Ishikawa (cell line): ENCODE measurements at regions not wholly inside any gene's neighbourhood (a gene's known extent, or its start where the extent isn't known, plus 50 kb on each side); places are given as distances from the start of the nearest gene placed in this dataset.

ENCODE experiments used
- CEBPB ChIP-seq: IDR thresholded peaks from 2 replicates; pipeline ENCODE4 v1.6.1; 2012
- CREB1 ChIP-seq: IDR thresholded peaks from 2 replicates; pipeline ENCODE4 v1.6.1; 2012; ENCODE audit warnings: low read depth
- EGR1 ChIP-seq: IDR thresholded peaks from 2 replicates; pipeline ENCODE4 v1.6.1; 2012
- EP300 ChIP-seq: IDR thresholded peaks from 2 replicates; pipeline ENCODE4 v1.6.1; 2012; ENCODE audit warnings: borderline replicate concordance
- FOXM1 ChIP-seq: IDR thresholded peaks from 2 replicates; pipeline ENCODE4 v1.6.1; 2012; ENCODE audit warnings: low read depth, borderline replicate concordance
- NFIC ChIP-seq: IDR thresholded peaks from 2 replicates; pipeline ENCODE4 v1.6.1; 2012
- RAD21 ChIP-seq: IDR thresholded peaks from 2 replicates; pipeline ENCODE4 v1.6.1; 2012; ENCODE audit warnings: low read depth
- TAF1 ChIP-seq: IDR thresholded peaks from 2 replicates; pipeline ENCODE4 v1.6.1; 2012; ENCODE audit warnings: low read depth, mild to moderate bottlenecking
- TCF12 ChIP-seq: IDR thresholded peaks from 2 replicates; pipeline ENCODE4 v1.6.1; 2012; ENCODE audit warnings: low read depth
- TEAD4 ChIP-seq: IDR thresholded peaks from 2 replicates; pipeline ENCODE4 v1.6.1; 2012
- YY1 ChIP-seq: IDR thresholded peaks from 2 replicates; pipeline ENCODE4 v1.6.1; 2012; ENCODE audit warnings: low read depth
- ZBTB7A ChIP-seq: IDR thresholded peaks from 2 replicates; pipeline ENCODE4 v1.6.1; 2012; ENCODE audit warnings: low read depth
- TF ChIP-seq, protein P1 (sequence below): IDR thresholded peaks from 2 replicates; pipeline ENCODE4 v1.6.1; 2012
- TF ChIP-seq, protein P2 (sequence below): IDR thresholded peaks from 2 replicates; pipeline ENCODE4 v1.6.1; 2012
- TF ChIP-seq, protein P3 (sequence below): IDR thresholded peaks from 2 replicates; pipeline ENCODE4 v1.6.1; 2012; ENCODE audit warnings: low read depth, mild to moderate bottlenecking

DNA sequence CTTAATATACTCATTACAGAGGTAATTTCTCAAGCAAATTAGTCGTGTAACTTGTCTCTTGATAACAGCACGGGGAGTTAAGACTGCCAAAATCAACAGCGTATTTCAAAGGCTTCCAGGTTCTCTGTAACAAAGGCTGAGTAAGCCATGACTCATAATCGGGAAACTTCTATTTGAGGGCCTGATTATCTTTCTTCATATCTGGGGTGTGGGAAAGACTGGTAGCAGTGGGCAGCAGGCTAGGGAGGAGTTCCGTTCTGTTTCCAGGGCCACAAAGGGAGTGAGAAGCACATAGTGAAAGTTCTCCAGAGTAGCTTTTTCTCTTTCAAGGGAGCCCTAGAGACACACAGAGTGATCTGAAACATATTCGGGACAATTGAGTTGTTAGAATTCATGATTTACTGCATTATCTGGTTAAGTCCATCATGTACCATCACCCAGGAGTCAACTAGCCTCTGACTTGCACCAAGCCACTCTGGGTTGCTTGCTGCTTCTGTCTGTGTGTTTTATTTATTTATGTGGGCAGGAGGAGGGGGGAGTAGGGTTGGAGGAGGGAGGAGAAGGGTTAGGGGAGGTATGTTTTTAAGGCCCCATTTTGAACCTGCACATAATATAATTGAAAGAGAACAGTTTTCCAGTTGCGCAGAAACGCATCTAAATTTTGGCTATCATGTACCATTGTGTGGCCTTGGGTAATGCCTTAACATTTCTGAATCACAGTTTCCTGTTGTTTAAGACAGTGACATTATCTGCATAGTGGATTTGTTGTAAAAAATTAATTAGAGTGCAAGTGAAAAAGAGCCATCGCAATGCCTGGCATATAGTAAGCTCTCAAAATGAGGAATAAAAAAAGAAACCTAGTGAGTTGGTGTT, 80.5 kb upstream of the ITPRID2 start:
- TF ChIP-seq NFIC: peak; percentile 84
- peak; percentile 75; the same call in 1 of the 2 replicates for TF ChIP-seq EP300
- 0 out of 2 replicates have a peak, but pooled peaks have one; percentile 18 for TF ChIP-seq TEAD4
- TF ChIP-seq, protein P1, sequence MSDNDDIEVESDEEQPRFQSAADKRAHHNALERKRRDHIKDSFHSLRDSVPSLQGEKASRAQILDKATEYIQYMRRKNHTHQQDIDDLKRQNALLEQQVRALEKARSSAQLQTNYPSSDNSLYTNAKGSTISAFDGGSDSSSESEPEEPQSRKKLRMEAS: no peak
- peak; percentile 70 for TF ChIP-seq TCF12
- peak; percentile 21; the same call in 1 of the 2 replicates for TF ChIP-seq CEBPB
- TF ChIP-seq, protein P2, sequence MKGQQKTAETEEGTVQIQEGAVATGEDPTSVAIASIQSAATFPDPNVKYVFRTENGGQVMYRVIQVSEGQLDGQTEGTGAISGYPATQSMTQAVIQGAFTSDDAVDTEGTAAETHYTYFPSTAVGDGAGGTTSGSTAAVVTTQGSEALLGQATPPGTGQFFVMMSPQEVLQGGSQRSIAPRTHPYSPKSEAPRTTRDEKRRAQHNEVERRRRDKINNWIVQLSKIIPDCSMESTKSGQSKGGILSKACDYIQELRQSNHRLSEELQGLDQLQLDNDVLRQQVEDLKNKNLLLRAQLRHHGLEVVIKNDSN: no peak

DNA sequence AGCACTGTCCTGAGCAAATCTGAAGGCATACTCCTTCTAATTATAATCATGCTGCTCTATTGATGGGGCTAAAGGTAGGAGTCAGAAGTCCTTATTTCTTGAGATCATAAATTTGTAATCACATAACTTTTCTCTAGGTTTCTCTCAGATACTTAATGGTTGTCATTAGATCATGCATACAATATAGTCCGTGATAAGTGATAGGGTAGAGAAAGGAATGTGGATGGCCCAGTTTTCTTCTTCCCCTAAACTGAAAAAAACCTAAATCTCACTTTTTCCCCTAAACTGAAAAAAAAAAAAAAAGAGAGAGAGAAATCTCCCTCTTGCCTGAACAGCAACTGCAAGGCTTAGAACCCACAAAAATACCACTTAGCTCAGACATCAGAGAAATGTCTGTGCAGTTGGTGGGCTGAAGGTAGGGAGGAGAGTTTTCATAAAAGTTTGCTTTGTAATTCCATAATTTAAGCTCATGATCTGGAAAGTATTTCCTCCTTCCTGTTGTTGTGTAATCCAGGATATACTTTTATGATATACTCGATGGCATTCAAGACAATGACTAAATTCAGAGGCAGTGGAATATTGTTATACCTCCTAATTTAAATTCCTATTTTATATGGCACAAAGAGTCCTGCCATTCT, 79.3 kb upstream of the ITPRID2 start:
- TF ChIP-seq FOXM1: no peak
- TF ChIP-seq CEBPB: peak; percentile 40; the same call in 1 of the 2 replicates
- TF ChIP-seq EGR1: no peak
- no peak for TF ChIP-seq NFIC
- no peak for TF ChIP-seq ZBTB7A

DNA sequence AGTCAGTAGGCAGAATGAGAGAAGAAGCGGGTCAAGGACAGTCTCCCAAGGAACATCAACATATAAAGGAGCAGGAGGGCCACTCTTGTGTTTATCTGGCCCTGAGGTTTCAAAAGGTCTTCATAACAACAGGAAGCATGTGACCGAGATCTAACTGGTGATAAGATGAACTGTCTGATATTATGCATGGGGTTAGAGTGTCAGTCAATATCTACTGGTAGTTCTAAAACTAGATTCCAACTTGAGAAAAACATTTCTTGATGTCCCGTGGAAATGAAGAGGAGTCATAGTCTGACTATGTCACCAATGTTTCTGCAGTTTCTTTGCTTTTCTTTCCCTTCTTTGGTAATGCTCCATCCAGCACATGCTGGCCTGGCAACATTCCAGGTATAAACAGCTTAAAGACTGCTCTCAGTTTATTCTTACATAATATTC, 77.5 kb upstream of the ITPRID2 start:
- TF ChIP-seq TEAD4 (no peak), TCF12 (no peak), NFIC (no peak), EGR1 (no peak), ZBTB7A (no peak), TAF1 (no peak), FOXM1 (no peak), CREB1 (no peak), EP300 (no peak), YY1 (no peak), RAD21 (no peak), CEBPB (no peak)
- TF ChIP-seq, protein P1: no peak
- TF ChIP-seq, protein P2: no peak
- TF ChIP-seq, protein P3, sequence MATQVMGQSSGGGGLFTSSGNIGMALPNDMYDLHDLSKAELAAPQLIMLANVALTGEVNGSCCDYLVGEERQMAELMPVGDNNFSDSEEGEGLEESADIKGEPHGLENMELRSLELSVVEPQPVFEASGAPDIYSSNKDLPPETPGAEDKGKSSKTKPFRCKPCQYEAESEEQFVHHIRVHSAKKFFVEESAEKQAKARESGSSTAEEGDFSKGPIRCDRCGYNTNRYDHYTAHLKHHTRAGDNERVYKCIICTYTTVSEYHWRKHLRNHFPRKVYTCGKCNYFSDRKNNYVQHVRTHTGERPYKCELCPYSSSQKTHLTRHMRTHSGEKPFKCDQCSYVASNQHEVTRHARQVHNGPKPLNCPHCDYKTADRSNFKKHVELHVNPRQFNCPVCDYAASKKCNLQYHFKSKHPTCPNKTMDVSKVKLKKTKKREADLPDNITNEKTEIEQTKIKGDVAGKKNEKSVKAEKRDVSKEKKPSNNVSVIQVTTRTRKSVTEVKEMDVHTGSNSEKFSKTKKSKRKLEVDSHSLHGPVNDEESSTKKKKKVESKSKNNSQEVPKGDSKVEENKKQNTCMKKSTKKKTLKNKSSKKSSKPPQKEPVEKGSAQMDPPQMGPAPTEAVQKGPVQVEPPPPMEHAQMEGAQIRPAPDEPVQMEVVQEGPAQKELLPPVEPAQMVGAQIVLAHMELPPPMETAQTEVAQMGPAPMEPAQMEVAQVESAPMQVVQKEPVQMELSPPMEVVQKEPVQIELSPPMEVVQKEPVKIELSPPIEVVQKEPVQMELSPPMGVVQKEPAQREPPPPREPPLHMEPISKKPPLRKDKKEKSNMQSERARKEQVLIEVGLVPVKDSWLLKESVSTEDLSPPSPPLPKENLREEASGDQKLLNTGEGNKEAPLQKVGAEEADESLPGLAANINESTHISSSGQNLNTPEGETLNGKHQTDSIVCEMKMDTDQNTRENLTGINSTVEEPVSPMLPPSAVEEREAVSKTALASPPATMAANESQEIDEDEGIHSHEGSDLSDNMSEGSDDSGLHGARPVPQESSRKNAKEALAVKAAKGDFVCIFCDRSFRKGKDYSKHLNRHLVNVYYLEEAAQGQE: no peak

DNA sequence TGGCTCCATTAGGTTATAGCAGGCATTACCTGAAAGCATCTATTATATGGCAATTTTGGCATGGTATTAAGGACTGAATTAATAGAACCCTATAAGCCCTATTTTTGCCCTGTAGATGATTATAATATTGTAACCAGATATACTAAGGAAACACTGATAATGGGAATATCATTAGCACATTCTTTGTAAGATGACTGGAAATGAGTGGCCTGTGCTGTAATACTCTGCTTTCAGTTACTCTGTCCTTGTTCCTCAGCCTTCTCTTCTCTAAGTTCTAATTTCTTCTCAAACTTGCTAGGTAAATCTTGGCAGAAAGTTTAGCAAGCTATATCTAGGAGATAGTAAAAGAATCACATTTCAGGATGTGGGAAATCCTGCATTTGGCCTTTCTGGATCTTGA, 74.0 kb upstream of the ITPRID2 start:
- no peak for TF ChIP-seq FOXM1
- TF ChIP-seq, protein P1: no peak
- TF ChIP-seq EGR1: no peak
- no peak for TF ChIP-seq RAD21
- TF ChIP-seq CEBPB: no peak
- no peak for TF ChIP-seq NFIC
- TF ChIP-seq EP300: no peak
- TF ChIP-seq, protein P2: no peak
- TF ChIP-seq ZBTB7A: no peak
- TF ChIP-seq TEAD4: no peak
- TF ChIP-seq TCF12: no peak
- no peak for TF ChIP-seq CREB1
- no peak for TF ChIP-seq TAF1
- TF ChIP-seq, protein P3: no peak
- no peak for TF ChIP-seq YY1
